Stomach smooth muscle (tissue), 2 donors: ENCODE measurements at regions not wholly inside any gene's neighbourhood (a gene's known extent, or its start where the extent isn't known, plus 50 kb on each side); places are given as distances from the start of the nearest gene placed in this dataset.

ENCODE experiments used
- H3K27ac ChIP-seq: one replicate; pipeline ENCODE4 v1.7.0; 2013; ENCODE audit warnings: mild to moderate bottlenecking, low read length, inconsistent platforms
- H3K27me3 ChIP-seq, 2 donors: one replicate each; pipeline ENCODE4 v1.7.0; 2013; ENCODE audit warnings: low read length in 2 of 2; ENCODE audit not compliant: insufficient read depth in 2 of 2, control insufficient read depth in 1 of 2
- H3K36me3 ChIP-seq, 2 donors: one replicate each; pipeline ENCODE4 v1.7.0; 2013; ENCODE audit warnings: low read length in 2 of 2; ENCODE audit not compliant: control insufficient read depth in 2 of 2, insufficient read depth in 2 of 2
- H3K4me1 ChIP-seq: one replicate; pipeline ENCODE4 v1.7.0; 2013; ENCODE audit warnings: low read length; ENCODE audit not compliant: control insufficient read depth, insufficient read depth
- H3K4me3 ChIP-seq, 2 donors: one replicate each; pipeline ENCODE4 v1.7.0; 2013; ENCODE audit warnings: low read length in 2 of 2
- H3K9ac ChIP-seq, 2 donors: one replicate each; pipeline ENCODE4 v1.7.0; 2013; ENCODE audit warnings: low read length in 2 of 2, mild to moderate bottlenecking in 1 of 2
- H3K9me3 ChIP-seq, 2 donors: one replicate each; pipeline ENCODE4 v1.7.0; 2013; ENCODE audit warnings: low read length in 2 of 2; ENCODE audit not compliant: control insufficient read depth in 2 of 2
- donor health status: healthy.
- donor health status: Pancreatic carcinoma.

GRCh38 chr2:126826491-126826890, 72.2 kb upstream of the TEX51 start:
- H3K27me3 ChIP-seq = no peaks in the 10 kb centered on the region
- H3K27ac ChIP-seq = no peak overlapping the region
- H3K9me3 ChIP-seq = no peaks in the 10 kb centered on the region

GRCh38 chr2:126827371-126827770, 71.3 kb upstream of the TEX51 start:
- no peak overlapping the region for H3K27ac ChIP-seq
- H3K36me3 ChIP-seq = no peaks in the 10 kb centered on the region
- no peaks in the 10 kb centered on the region for H3K4me1 ChIP-seq
- no peak overlapping the region for H3K9ac ChIP-seq
- no peaks in the 10 kb centered on the region for H3K27me3 ChIP-seq
- no peak overlapping the region for H3K4me3 ChIP-seq
- H3K9me3 ChIP-seq = no peaks in the 10 kb centered on the region

More at GRCh38 chr2:126826491-126826890, 72.2 kb upstream of the TEX51 start:
- no peaks in the 10 kb centered on the region for H3K4me1 ChIP-seq
- H3K36me3 ChIP-seq = no peaks in the 10 kb centered on the region
- H3K4me3 ChIP-seq = no peak overlapping the region
- no peak overlapping the region for H3K9ac ChIP-seq

GRCh38 chr2:126828051-126828450, 70.6 kb upstream of the TEX51 start:
- Histone ChIP-seq H3K9ac (no peak overlapping the region), H3K4me3 (no peak overlapping the region), H3K36me3 (no peaks in the 10 kb centered on the region), H3K4me1 (no peaks in the 10 kb centered on the region), H3K9me3 (no peaks in the 10 kb centered on the region), H3K27me3 (no peaks in the 10 kb centered on the region), H3K27ac (no peak overlapping the region)

GRCh38 chr2:126828491-126828890, 70.2 kb upstream of the TEX51 start:
- no peaks in the 10 kb centered on the region for H3K27me3 ChIP-seq
- no peak overlapping the region for H3K27ac ChIP-seq
- H3K9me3 ChIP-seq = no peaks in the 10 kb centered on the region
- H3K36me3 ChIP-seq = no peaks in the 10 kb centered on the region
- H3K9ac ChIP-seq = no peak overlapping the region
- no peak overlapping the region for H3K4me3 ChIP-seq
- no peaks in the 10 kb centered on the region for H3K4me1 ChIP-seq

- Histone ChIP-seq H3K27ac (no peak overlapping the region), H3K9ac (no peak overlapping the region), H3K36me3 (no peaks in the 10 kb centered on the region), H3K27me3 (no peaks in the 10 kb centered on the region), H3K9me3 (no peaks in the 10 kb centered on the region), H3K4me3 (no peak overlapping the region), H3K4me1 (no peaks in the 10 kb centered on the region)
Observed at GRCh38 chr2:126831234-126832005, 67.3 kb upstream of the TEX51 start.

- Histone ChIP-seq H3K36me3 (no peaks in the 10 kb centered on the region), H3K27me3 (peaks cover 0 to 2% of the 10 kb centered on the region in 2 donors), H3K9ac (no peak overlapping the region), H3K4me3 (no peak overlapping the region), H3K9me3 (no peaks in the 10 kb centered on the region), H3K27ac (no peak overlapping the region), H3K4me1 (no peaks in the 10 kb centered on the region)
Observed at GRCh38 chr2:126832014-126832413, 66.7 kb upstream of the TEX51 start.

- no peaks in the 10 kb centered on the region for H3K4me1 ChIP-seq
- no peak overlapping the region for H3K4me3 ChIP-seq
Observed at GRCh38 chr2:126832757-126833156, 65.9 kb upstream of the TEX51 start.

GRCh38 chr2:126834006-126834659, 64.6 kb upstream of the TEX51 start:
- Histone ChIP-seq H3K4me1 (peaks cover 3% of the 10 kb centered on the region), H3K36me3 (no peaks in the 10 kb centered on the region), H3K9me3 (no peaks in the 10 kb centered on the region), H3K4me3 (no peak overlapping the region), H3K27me3 (peaks cover 0 to 2% of the 10 kb centered on the region in 2 donors), H3K27ac (no peak overlapping the region), H3K9ac (no peak overlapping the region)

More at GRCh38 chr2:126832757-126833156, 65.9 kb upstream of the TEX51 start:
- Histone ChIP-seq H3K9me3 (no peaks in the 10 kb centered on the region), H3K36me3 (no peaks in the 10 kb centered on the region), H3K27me3 (peaks cover 0 to 2% of the 10 kb centered on the region in 2 donors), H3K27ac (no peak overlapping the region), H3K9ac (no peak overlapping the region)

- peaks cover 3% of the 10 kb centered on the region for H3K4me1 ChIP-seq
- no peak overlapping the region for H3K9ac ChIP-seq
- H3K27ac ChIP-seq = no peak overlapping the region
- peaks cover 0 to 2% of the 10 kb centered on the region in 2 donors for H3K27me3 ChIP-seq
- no peaks in the 10 kb centered on the region for H3K36me3 ChIP-seq
- H3K4me3 ChIP-seq = no peak overlapping the region
- H3K9me3 ChIP-seq = no peaks in the 10 kb centered on the region
Observed at GRCh38 chr2:126835261-126835660, 63.4 kb upstream of the TEX51 start.

GRCh38 chr2:126835831-126836230, 62.9 kb upstream of the TEX51 start:
- Histone ChIP-seq H3K36me3 (no peaks in the 10 kb centered on the region), H3K27ac (no peak overlapping the region), H3K9me3 (no peaks in the 10 kb centered on the region), H3K9ac (no peak overlapping the region), H3K4me1 (peaks cover 3% of the 10 kb centered on the region), H3K4me3 (no peak overlapping the region), H3K27me3 (peaks cover 0 to 2% of the 10 kb centered on the region in 2 donors)
